Head of caudate nucleus (tissue), 42 donors: ENCODE measurements at regions not wholly inside any gene's neighbourhood (a gene's known extent, or its start where the extent isn't known, plus 50 kb on each side); places are given as distances from the start of the nearest gene placed in this dataset.

Experiments used
- DNase-seq, 42 donors: peaks; one replicate each; pipeline versions ENCODE4 v3.0.0 to v3.0.0-alpha.2; 2020 to 2021; ENCODE audit warnings: mixed read lengths in 7 of 42
- intact Hi-C: fragments of 100-400 bp; cut with DNase I; formaldehyde crosslinking; loops from one replicate; pipeline ENCODE4 v1.15.0; 2022

- intact Hi-C loops, result no loop called here
These were observed 135.3 kb downstream of the CHST1 start for GRCh38 chr11:45530111-45530510.

GRCh38 chr11:45528435-45528834 lies 137.0 kb downstream of the CHST1 start:
- intact Hi-C loops, result no loop called here
- no peak for DNase-seq

More at GRCh38 chr11:45530111-45530510, 135.3 kb downstream of the CHST1 start:
- no peak for DNase-seq

DNA sequence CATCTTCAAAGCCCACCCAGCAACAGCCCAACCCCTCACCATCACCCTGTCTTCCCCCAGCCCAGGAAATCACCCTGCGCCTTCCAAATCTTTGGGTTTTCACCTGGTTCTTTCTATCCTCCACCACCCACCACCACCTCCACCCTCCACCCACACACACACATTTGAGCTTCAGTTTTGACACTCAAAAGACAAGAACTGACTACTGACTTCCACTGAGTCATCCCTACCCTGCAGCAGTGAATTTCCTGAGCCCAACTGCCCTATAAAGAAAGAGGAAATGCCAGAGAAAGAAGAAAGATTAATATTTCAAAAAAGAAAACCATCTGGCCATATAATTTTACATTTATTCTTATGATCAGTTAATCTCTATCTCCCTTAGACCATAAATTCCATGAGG lies 137.5 kb downstream of the CHST1 start:
- intact Hi-C loops, result no loop called here
- peak in 34 of 42 donors; percentile 14 to 77 (median 47) for DNase-seq

DNA sequence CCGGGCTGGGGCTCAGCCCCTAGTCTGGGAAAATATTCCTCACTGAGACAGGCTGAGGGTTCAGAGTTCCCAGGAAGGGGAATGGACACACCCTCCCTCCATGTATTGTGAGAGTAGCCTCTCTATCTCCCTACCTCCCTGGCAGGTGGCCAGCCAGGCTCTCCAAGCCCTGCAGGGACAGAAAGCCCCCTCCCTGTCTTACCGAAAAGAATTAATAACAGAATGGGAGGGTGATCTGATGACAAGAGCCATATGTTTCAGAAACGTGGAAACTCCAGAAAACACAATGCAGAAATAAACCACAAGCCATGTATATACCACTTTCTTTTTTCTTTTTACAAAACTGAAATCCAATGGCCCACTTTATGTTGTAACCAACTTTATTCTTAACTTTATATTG lies 140.0 kb downstream of the CHST1 start:
- intact Hi-C loops, result no loop called here
- DNase-seq, result no peak

- no peak for DNase-seq
- intact Hi-C loops, result no loop called here
These were observed 141.7 kb downstream of the CHST1 start for GRCh38 chr11:45523760-45524159.

DNA sequence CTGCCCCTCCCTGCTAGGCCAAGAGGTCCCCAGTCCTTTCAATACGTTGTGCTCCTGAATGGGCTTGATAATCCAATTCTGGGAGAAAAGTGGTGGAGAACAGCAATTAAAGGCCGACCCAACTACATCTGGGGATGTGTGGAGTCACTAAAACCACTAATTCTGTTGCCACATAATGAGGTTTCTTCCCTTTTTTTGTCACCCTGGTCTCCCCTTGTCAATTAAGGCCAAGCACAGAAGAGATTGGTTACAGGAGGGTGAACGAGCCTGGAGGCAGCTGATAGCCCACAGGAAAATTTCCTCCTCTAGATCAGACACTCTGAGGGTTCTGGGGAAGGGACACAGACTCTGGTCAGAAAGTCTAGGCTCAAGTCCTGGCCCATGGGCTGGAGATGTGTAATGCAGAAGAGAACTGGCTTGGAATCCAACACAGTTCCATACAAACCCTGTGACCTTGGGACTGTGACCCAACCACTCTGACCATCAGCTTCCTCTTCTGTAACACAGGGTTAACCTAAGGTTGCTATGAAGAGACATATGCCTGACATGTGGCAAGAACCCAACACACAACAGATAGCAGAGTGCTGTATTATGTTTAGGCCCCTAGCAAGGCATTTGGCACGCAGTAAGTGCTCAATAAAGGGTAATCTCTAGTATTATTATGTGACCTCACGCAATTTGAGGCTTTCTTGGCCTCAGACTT lies 146.4 kb downstream of the CHST1 start:
- no peak for DNase-seq
- intact Hi-C loops, result no loop called here

DNA sequence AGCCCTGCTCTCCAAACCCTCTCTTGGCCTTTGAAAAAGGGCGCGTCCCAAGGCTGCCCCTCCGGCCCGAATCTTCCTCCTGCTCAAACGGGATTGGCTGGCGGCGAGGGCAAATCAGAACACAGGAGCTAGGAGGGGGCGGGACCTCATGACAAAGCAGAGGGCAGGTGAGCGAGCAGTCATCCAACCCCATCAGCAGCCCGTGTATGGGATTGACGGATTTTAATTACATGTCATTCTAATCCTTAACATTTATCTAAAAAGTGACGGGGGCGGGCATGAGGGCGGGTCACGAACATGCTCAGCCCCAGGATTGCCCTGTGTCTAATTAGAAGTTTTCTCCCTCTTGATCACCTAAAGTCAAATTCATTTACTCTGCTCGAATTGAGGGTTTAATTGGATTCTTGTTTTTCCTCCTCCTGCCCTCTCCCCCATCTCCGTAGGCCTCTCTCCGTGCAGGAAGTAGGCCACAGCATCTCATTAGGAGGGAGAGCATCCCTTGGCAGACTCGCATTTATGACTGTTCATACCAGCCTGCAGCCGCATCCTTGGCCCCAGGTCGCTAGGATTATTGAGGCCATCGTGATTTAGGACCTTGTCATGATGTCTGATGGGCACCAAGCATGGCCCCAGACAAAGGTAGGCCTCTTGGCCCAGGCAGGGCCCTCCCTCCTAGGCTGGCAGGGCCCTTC lies 147.1 kb downstream of the CHST1 start:
- intact Hi-C loops, result no loop called here
- DNase-seq, result peak in 1 of 42 donors; percentile 36

- intact Hi-C loops, result no loop called here
- no peak for DNase-seq
These were observed 148.2 kb downstream of the CHST1 start for GRCh38 chr11:45517171-45517770.

- DNase-seq, result no peak
- intact Hi-C loops, result no loop called here
These were observed 151.5 kb downstream of the CHST1 start for GRCh38 chr11:45513821-45514340.

DNA sequence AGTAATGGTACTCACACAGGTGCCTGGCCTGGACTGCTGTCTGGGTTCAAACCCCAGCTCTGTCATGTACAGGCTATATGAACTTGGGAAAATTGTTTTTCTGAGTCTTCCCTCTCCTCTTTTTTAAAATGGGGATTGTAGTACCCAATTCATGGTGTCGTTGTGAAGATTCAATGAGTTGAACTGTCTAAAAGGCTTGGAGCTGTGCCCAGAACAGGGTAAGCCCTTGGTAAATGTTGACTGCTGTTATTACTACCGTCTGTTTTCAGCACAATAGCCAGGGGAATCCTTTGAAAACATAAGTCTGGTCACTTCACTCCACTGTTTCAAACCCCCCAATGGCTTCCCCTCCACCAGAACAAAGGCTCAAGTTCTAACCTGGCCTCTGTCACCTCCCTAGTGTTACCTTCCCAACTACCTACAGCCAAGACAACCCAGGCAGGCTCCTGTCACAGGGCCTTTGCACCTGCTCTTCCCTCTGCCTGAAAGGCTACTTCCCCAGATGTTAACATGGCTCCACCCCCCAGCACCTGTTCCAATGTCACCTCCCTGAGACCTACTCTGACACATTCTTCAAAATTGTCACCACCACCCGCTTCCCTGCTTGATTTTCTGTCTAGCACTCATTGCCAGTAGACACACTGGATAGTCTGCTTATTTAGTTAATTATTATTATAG lies 152.8 kb downstream of the CHST1 start:
- no peak for DNase-seq
- intact Hi-C loops, result no loop called here

GRCh38 chr11:45511566-45511965 lies 153.9 kb downstream of the CHST1 start:
- no peak for DNase-seq

DNA sequence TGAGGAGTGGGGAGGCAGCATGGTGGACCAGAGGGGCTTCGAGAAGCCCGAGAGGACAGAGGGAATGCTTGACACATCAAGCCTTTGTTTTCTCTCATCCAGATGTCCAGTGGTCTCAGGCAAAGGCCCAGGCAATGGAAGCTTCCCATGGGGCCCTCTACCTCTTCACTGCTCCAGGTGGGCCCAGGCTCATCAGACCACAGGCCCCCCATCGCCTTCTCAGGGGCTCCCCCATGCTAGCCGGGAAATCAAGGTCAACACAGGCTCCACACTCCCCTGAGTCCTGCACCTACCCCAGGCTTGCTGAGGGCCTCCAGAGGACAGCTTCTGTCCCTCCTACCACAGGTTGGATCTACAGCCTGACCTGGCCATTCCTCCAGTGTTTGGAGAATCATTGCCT lies 157.5 kb downstream of the CHST1 start:
- intact Hi-C loops, result no loop called here
- DNase-seq, result no peak

More at GRCh38 chr11:45511566-45511965, 153.9 kb downstream of the CHST1 start:
- intact Hi-C loops, result no loop called here

DNA sequence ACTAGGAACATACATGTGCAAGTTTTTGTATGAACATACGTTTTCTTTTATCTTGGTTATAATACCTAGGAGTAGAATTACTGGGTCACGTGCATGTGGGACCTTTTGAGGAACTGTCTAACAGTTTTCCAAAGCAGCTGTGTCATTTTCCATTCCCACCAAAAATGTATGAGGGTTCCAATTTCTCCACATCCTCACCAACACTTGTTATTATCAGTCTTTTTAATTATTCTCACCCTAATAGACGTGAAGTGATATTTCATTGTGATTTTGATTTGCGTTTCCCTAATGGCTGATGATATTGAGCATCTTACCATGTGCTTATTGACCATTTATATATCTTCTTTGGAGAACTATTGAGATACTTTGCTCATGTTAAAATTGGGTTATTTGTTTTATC lies 162.1 kb downstream of the CHST1 start:
- intact Hi-C loops, result no loop called here
- no peak for DNase-seq

- DNase-seq, result no peak
These were observed 163.2 kb downstream of the CHST1 start for GRCh38 chr11:45502226-45502545.

GRCh38 chr11:45501392-45502225 lies 163.8 kb downstream of the CHST1 start:
- peak in 2 of 42 donors; percentile 6 to 7 for DNase-seq
- intact Hi-C loops, result no loop called here

More at GRCh38 chr11:45502226-45502545, 163.2 kb downstream of the CHST1 start:
- intact Hi-C loops, result no loop called here

- peak in 1 of 42 donors; percentile 14 for DNase-seq
These were observed 165.0 kb downstream of the CHST1 start for GRCh38 chr11:45500451-45500850.

DNA sequence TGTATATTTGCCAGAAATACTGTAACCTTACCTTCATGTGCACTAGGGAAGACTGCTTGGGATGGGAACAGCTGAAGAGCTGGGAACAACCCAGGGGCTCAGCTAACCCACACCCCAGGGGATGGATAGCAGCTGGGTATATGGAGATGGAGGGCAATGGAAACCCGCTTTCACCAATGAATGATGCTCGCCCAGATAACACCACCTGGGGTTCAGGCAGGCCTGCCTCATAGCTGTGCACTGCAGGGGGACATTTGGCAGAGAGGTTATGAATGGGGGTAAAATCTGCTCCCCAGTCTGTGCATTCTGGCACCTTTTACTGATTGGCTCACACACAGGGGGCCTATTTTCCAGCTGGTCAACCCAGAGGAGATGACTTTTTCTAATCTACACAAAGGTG lies 170.7 kb downstream of the CHST1 start:
- intact Hi-C loops, result no loop called here
- peak in 1 of 42 donors; percentile 9 for DNase-seq

More at GRCh38 chr11:45500451-45500850, 165.0 kb downstream of the CHST1 start:
- intact Hi-C loops, result no loop called here

DNA sequence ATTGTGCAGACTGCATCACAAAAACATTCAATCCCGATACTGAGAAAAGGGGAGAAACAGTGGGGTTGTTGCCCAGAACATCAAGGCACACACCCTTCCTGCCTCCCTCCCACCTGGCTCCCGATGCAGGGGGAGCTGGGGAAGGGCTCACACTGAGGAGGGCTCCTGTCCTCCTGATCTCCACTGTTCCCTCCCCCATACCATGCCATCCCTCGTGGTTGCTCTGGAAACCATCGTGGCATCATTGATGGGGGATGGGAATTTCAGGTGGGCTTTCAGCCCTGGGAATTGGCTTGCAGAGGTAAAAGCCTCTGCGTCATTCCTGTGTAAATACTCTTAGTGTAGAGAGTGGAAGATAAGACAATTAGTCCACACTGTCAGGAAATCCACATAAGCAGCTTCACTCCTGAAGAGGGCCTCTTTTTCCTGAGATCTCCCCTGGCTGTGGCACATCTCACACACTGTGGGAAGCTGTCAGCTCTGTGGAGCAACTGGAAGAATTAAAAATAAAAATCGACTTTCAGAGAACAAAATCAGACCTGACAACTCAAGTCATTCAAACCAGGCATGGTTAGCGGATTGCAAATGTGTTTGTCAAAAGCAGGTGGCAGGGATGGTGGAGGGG lies 176.0 kb downstream of the CHST1 start:
- intact Hi-C loops, result no loop called here
- peak in 15 of 42 donors; percentile 10 to 64 (median 28) for DNase-seq
